Left kidney (tissue), 1 donor: ENCODE measurements at regions not wholly inside any gene's neighbourhood (a gene's known extent, or its start where the extent isn't known, plus 50 kb on each side); places are given as distances from the start of the nearest gene placed in this dataset.
"Not testable (repeated sequence)": the region's sequence is repeated elsewhere in the genome, so short reads cannot be mapped to it uniquely, and the experiment has no call there.

Experiments used
- DNase-seq: peaks from one replicate; pipeline ENCODE4 v3.0.0-alpha.2; 2013

DNA sequence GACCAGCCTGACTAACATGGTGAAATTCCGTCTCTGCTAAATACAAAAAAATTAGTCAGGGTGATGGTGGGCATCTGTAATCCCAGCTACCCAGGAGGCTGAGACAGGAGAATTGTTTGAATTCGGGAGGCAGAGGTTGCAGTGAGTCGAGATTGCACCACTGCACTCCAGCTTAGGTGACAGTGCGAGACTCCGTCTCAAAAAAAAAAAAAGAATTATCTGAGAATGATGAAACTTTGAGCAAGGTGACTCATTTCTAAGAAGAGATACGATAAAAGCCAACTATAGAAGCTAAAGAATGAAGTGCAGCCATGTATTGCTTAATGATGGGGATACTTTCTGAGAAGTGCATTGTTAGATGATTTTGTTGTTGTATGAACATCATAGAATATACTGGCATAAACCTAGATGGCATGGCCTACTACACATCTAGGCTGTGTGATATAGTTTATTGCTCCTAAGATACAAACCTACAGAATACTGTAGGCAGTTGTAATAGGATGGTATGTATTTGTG lies 64.7 kb downstream of the SNRPE start:
- DNase-seq: no peak

DNA sequence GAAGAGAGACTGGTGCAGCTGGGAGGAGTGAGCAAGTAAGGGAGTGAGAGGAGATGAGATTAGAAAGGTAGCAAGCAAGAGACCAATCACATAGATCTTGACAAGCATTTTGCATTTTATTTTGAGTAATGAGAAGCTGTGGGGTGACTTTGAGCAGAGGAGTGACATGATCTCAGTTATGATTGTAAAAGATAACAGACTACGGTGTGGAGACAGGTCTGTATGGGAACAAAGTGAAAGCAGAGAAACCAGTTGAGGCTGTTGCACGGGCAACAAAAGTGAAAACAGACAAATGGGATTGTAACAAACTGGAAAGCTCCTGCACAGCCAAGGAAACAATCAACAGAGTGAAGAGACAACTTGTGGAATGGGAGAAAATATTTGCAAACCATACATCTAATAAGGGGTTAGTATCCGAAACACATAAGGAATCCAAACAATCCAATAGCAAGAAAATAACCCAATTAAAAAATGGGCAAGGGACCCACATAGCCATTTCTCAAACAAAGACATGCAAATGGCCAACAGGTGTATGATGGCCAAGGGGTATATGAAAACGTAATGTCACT lies 68.4 kb downstream of the SNRPE start:
- DNase-seq: no peak

DNA sequence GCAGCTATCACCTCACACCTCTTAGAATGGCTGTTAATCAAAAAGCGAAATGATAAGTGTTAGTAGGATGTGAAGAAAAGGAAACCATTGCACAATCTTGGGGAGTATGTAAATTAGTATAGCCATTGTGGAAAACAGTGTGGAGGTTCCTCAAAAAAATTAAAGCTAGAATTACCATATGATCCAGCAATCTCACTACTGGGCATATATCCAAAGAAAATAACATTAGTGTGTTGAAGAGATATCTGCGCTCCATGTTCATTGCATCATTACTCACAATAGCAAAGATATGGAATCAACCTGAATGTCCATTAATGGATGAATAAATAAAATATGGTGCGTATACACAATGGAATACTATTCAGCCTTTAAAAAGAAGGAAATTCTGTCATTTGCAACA lies 68.9 kb downstream of the SNRPE start:
- no peak for DNase-seq

DNA sequence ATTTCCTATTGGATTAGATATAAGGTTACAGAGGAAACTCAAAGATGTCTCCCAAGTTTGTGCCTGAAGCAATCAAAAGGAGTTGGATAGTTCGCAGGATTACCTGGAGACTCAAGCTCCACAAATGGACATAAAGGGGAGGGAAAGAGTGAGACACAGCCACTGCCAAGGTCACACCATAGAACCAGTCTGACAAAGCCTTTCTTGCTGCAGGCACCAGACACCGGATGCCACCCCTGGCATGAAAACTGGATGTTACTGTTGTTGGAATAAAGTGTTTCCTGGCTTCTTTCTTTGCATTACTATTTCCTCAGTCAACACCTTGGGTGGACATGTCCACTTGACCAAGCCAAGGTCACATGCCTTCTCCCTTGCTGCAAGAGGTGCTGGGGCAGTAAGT lies 70.6 kb downstream of the SNRPE start:
- DNase-seq: no peak

DNA sequence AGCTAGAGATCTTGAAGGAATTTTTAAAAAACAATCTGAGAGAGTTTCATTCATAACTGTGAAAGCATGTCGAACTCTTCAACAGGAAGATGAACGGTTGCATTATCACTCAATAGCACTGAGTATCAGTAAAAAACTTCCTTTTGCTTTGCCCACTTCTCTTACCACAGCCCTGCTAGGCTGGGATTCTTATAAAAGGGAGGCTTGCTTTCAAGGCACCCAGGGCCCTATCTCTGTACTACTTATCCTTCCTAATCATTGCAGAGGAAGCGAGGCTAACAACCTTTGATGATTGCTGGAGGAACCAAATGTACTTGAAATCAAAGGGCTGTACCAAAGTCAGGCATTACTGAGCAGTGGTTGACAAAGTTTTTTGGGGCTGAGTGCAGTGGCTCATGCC lies 71.2 kb downstream of the SNRPE start:
- no peak for DNase-seq

DNA sequence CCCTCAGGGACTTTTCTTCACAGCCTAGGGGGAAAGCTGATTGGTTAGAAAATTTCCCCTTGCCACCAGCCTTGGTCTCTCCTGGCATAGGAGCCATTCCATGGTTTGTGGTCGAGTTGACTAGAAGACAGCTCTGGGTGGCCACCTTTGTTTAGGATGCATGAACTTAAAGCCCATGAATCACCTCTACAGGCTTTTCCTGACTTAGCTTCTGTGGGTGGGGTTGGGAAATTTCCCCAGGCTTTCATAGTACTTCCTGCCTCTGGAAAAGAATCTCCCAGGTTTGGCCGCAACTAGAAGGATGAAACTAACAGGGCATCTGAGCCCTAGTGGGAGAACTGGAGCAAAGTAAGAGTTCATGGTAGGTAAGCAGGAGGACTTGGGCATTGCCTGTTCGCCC lies 72.6 kb downstream of the SNRPE start:
- no peak for DNase-seq

DNA sequence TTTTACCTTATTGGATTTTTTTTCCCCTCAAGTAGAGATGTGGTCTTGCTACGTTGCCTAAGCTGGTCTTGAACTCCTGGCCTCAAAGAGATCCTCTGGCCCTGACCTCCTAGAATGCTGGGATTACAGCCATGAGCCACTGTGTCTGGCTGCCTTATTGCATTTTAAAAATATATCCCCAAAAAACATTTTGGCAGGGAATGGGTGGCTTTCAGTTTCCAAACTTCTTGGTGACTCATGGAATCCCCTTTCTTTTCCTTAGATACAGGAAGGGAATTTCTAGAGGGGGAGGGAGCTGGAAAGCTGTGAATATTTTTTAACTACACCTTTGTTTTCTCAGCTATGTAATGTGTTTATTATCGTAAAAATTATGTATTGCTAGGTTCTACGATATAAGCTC lies 73.3 kb downstream of the SNRPE start:
- DNase-seq: no peak

DNA sequence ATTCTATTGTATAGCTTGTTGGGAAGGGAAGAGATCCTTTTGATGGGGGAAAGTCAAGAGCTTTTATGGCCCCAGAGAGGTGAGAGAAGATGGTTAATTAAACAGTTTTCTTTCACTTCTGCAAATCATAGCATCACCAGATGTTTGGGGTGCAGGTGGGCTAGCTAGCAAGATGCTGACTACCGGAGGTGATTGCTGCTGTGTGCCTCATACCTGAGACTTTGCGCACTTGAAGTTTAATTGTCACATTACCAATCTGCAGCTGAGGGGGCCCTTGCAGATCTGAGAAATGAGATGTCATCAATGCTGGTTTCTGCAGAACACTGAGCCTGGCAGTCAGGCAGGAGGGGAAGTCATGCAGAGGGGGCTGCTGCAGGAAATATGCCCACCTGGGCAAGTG lies 73.9 kb downstream of the SNRPE start:
- DNase-seq: no peak

DNA sequence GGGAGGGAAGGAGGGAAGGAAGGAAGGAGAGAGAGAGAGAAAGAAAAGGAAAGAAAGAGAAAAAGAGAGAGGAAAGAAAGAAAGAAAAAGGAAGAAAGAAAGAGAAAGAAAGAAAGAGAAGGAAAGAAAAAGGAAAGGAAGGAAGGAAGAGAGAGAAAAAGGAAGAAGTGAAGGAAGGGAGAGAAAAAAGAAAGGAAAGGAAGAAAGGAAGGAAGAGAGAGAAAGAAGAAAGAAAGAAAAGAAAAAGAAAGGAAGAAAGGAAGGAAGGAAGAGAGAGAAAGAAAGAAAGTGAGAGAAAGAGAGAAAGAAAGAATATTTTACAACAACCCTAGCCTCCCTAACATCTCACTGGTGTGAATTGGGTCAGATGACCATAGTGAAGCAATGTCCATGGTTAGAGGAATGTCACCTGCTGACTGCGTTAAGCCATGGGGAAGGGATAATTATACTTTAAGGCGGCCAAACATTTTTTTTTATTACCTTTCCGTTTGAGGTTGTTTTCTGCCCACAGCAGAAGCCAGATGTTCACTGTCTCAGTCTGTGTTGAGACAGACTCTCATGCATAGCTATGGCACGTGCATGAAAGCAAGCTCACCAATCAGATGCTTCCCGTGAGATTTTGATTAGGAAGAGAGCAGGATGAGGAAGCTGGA lies 76.4 kb downstream of the SNRPE start:
- DNase-seq: no peak

DNA sequence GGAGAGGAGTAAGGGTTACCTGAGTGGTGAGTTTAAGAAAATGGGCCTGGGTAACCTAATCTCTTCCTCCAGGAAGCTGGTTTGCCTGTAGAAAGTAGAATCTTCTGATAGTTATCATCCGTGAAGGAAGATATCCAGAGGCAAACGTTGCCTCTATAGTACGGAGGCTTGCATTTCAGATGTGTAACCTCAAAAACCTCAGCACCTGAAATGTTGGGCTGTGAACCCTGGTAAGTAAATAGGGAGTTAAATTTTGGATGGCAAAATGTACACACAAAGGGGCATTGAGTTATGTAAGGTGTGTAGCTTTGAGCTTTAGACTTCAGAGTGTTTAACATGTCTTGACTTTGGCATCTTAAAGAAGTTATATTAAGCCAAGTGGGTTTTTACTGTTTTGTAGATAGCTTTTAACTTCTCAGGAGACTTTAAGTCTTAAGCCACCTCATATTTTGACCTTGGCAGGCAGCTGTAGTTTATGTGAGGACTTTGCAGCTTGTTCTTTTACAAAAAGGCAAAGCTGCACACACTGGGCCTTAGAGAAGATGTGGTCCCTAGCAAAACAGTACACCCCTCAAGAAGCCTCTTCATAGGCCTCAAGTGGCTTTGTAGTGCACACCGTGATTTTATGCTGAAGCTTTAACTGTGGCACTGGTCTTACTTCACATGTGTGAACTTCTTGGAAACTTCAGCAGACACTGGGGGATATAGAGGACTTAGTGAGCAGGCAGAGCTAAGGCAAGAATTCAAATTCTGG lies 83.4 kb downstream of the SNRPE start:
- no peak for DNase-seq

DNA sequence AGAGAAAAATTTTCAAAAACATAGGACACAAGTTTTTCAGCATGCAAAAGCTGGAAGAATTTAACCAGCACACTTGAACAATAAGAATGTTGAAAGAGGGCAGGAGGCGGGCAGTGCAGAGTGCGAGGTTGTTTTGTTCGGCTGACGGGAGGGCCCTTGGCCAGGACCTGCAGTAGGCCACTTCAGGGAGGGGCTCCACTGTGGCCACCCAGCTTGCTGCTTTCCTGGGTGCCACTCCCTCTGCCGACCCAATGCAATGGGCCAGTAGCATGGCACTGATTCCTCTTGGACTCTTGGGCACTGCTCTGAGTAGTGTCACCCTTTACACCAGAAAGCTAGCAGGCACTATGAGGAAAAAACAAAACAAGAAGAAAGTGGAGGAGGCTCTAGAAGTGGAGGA lies 92.9 kb downstream of the SNRPE start:
- no peak for DNase-seq

DNA sequence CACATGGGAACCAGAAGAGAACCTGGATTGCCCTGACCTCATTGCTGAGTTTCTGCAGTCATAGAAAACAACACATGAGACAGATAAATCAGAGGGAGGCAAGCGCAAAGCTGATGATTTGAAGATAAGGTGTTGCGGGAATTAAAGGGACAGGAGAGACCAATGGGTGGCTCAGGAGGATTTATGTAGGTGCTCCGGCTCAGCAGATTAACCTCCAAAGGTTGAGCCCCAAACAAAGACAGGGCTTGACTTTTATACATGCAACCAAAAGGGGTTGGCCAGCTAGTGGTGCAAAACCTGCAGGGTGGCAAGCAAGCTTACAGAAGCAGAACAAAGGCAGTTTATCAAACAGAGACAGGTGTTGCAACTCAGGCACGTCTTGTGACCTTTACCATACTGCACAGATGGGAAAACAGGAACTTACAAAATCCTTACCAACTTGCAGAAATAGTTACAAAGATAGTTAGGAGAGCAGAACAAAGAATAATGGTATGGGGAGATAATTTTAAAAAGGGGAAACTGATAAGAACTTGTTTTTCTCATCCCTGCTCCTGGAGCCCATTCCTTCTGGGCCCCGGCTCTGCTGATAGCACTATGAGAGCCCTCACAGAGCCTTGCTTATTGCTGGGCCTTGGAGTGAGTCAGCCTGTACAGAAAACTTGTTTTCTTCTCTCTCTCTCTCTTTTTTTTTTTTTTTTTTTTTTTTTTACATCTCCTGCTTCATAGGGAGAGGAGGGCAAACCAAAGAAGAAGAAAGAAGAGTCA lies 93.6 kb downstream of the SNRPE start:
- no peak for DNase-seq

DNA sequence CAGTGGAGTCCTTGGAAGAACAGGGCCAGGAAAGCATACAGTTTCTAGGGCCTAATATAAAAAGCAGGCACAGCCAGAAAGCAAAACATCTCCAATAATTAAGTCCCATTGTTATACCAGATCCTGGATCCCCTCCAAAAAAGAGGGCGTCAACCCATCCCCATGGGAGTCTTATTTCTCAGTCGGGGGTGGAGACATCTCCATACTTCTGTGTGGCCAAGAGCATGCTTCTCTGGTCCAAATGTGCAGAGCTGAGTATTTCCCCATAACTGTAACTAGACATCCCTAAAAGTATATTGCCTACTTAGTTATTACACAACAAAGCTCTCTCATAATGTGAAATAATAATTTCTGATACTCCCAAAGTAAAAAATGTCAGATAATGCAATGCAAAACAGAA lies 104.2 kb upstream of the SOX13 start:
- no peak for DNase-seq

DNA sequence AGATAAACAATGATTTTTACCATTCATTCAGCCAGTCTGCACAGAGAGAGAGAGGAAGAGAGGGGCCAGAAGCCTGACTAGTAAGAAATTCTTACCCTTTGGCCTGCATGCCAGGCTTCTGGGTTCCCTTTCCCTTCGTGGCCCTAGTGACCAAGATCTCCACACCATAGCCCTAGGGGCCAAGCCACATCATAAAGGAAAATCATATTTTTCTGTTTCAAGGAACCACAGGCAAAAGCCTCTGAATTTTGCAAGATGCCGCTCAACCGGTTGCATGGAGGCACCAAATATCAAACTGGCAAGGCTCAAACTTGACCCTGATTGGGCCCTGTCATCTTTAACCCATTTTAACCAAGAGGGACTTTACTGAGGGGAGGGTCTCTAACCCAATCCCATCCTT lies 103.1 kb upstream of the SOX13 start:
- no peak for DNase-seq

DNA sequence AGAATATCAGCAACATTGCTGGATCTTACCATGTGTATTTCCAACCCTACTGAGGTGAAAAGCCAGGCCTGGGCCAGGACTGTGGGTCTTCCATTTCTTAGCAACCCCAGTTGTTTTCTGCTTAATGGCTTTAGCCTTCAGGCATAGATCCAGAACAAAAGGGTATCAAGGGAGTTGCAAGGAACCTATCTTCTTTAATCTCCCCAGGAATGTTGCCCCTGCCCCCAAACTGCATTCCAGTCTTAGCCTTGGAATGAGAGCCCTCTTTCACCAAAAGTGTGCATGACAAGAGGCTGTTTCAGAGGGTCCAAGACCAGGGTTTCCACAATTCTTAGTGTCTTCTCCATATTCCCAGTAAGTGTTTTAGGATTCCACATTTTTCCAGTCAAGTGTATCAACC lies 87.9 kb upstream of the SOX13 start:
- no peak for DNase-seq

DNA sequence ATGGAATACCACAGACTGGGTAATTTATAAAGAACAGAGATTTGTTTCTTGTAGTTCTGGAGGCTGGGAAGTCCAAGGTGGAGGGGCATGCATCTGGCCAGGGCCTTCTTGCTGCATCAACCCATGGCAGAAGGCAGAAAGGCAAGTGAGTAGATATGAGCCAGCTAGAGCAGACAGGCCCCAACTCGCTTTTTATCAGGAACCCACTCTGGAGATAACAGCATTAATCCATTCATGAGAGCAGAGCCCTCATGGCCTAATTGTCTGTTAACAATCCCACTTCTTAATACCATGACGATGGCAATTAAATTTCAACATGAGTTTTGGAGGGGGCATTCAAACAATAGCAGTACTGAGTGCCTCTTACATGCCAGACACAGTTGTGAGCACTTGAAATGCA lies 87.2 kb upstream of the SOX13 start:
- no peak for DNase-seq

DNA sequence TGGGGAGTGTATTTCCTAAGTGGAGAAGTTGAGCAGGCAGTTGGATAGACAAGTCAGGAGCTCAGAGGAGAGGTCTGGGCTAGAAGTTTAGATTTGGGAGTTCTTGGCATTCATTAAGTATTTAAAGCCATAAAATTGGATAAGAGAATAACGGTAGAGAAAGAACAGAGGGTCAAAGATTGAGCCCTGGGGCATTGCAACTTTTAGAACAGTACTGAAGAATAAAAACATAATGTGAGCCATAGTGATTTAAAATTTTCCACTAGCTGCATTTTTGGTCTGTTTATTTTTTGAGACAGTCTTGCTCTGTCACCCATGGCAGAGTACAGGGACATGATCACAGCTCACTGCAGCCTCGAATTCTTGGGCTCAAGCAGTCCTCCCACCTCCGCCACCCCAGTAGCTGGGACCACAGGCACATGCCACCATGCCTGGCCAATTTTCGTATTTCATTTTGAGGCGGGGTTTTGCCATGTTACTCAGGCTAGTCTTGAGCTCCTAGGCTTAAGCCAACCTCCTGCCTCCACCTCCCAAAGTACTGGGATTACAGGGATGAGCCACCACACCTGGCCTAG lies 85.9 kb upstream of the SOX13 start:
- DNase-seq: no peak

DNA sequence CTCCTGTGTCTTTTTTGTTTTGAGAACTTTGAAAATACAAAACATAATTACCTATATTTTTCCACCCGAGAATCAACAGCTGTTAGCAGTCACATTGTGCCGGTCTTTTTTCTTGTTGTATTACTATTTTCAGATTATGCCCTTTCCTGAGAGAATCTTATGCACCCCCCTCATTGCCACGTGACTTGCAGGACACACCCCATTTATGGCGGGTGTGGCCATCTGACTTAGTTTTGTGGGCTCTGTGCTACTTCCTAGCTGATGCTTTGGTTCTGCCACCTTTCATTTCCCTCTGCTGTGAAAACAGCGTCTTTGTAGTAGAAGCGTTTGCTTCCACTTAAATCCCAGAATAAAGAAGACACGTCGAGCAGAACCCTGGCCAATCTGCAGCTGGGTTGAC lies 82.8 kb upstream of the SOX13 start:
- DNase-seq: no peak

DNA sequence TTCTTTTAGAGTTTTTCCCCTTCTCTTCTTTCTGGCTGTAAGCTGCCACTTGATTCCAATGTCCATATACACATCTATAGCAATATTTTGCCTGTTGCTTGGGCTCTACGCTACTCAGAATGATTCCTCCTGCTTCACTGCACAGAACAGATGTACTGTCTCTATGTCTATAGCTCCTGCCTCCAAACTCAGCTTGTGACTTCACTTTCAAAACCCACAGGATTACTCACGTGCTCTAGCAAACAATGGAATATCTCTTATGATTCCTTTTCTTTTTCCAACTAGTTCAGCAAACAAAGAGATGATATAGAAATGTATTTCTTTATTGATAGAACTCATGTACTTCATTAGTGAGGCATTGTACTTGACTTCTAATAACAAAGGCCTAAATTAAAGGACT lies 80.5 kb upstream of the SOX13 start:
- DNase-seq: no peak

DNA sequence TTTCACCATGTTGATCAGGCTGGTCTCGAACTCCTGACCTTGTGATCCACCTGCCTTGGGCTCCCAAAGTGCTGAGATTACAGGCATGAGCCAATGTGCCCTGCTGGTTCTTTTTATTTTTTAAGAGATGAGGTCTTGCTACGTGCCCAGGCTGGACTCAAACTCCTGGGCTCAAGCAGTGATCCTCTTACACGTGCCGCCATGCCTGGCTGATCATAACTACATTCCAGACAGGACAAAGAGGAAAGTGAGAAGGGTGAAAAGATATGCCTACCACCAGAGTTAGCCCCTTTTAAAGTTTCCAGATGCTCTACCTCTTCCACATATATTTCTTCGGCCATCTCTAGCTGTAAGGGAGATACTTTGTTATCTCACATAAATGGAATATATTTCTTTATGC lies 79.7 kb upstream of the SOX13 start:
- no peak for DNase-seq

DNA sequence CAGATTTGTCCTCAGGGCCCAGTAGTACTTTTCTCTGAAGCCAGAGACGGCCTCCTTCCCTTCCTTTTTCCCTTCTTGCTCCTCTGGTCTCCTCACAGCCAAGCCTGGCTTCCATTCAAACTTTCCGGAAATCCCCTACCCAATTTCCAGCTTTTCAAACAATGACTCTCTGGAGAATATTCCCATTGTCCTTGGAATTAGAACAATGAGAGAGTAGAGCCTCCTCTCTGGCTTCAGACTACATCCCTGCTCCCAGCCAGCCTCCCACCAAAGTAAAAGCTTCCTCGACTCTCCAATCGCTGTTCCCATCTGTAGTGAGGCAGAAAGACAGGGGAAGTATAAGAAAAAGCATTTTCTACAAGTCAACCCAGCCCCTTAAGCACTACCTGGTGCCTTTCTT lies 77.7 kb upstream of the SOX13 start:
- no peak for DNase-seq

DNA sequence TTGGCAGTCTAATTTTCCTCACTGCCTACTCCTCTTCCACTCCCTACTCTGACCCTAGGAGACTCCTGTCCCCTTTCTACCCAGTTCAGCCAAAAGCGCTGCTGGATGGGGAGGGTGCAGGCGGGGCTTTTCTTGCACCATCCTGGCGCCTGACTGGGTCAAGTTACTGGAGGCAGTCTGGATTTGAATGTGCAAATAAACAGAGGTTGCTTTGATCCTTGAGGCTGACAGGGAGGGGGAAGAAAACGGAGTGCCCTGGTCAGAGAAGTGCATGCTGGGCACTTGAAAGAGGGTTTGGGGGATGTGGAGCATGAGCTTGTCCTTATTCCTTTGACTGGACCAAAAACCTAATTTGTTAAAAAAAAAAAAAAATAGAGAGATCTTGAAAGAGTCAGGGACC lies 76.8 kb upstream of the SOX13 start:
- peak; percentile 56 for DNase-seq

DNA sequence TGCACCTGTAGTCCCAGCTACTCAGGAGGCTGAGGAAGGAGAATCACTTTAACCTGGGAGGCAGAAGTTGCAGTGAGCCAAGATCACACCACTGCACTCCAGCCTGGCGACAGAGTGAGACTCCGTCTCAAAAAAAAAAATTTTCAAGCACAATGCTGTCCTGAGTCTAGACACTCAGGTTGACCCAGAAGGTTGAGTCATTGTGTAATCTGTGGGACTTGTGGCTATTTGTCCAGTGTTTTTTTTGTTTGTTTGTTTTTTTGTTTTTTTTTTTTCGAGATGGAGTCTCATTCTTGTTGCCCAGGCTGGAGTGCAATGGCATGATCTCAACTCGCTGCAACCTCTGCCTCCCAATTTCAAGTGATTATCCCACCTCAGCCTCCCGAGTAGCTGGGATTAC lies 74.3 kb upstream of the SOX13 start:
- DNase-seq: not testable (repeated sequence)
